AG09309 (cell line): ENCODE measurements at regions not wholly inside any gene's neighbourhood (a gene's known extent, or its start where the extent isn't known, plus 50 kb on each side); places are given as distances from the start of the nearest gene placed in this dataset.
"Not testable (repeated sequence)": the region's sequence is repeated elsewhere in the genome, so short reads cannot be mapped to it uniquely, and the experiment has no call there.

ENCODE experiments used
- DNase-seq: peaks from one replicate; pipeline ENCODE4 v3.0.0-alpha.2; 2010; ENCODE audit warnings: low read depth
- H3K4me3 ChIP-seq: 2 replicates; pipeline ENCODE4 v1.5.1; 2011; ENCODE audit warnings: mild to moderate bottlenecking, low read depth, low read length, moderate library complexity; ENCODE audit not compliant: control insufficient read depth
- CTCF ChIP-seq: IDR thresholded peaks from 2 replicates; pipeline ENCODE4 v1.5.1; 2011; ENCODE audit warnings: mild to moderate bottlenecking, low read depth, low read length, inconsistent platforms; ENCODE audit not compliant: insufficient read depth, control insufficient read depth; ENCODE audit errors: missing control alignments

- no peak overlapping the region for H3K4me3 ChIP-seq
- TF ChIP-seq CTCF: no peak
- DNase-seq: no peak
Measured at GRCh38 chr1:189633658-189634057, 844.0 kb downstream of the BRINP3 start.

GRCh38 chr1:189637041-189637440 is 840.6 kb downstream of the BRINP3 start:
- TF ChIP-seq CTCF: no peak
- no peak overlapping the region for H3K4me3 ChIP-seq
- DNase-seq: no peak

GRCh38 chr1:189644156-189644555 is 833.5 kb downstream of the BRINP3 start:
- DNase-seq, H3K4me3 ChIP-seq: not testable (repeated sequence)

GRCh38 chr1:189644970-189645369 is 832.7 kb downstream of the BRINP3 start:
- no peak overlapping the region for H3K4me3 ChIP-seq
- no peak for TF ChIP-seq CTCF
- DNase-seq: no peak

GRCh38 chr1:189646066-189646465 is 831.6 kb downstream of the BRINP3 start:
- DNase-seq: no peak
- H3K4me3 ChIP-seq: no peak overlapping the region
- no peak for TF ChIP-seq CTCF

- TF ChIP-seq CTCF: no peak
- H3K4me3 ChIP-seq: no peak overlapping the region
- no peak for DNase-seq
Measured at GRCh38 chr1:189654906-189655305, 822.8 kb downstream of the BRINP3 start.

- no peak overlapping the region for H3K4me3 ChIP-seq
- no peak for DNase-seq
- no peak for TF ChIP-seq CTCF
Measured at GRCh38 chr1:189656628-189657530, 820.8 kb downstream of the BRINP3 start.
